ENCODE measurements at regions not wholly inside any gene's neighbourhood (a gene's known extent, or its start where the extent isn't known, plus 50 kb on each side); places are given as distances from the start of the nearest gene placed in this dataset.
"Not testable (repeated sequence)": the region's sequence is repeated elsewhere in the genome, so short reads cannot be mapped to it uniquely, and the experiment has no call there.

- H3K4me1 ChIP-seq (ENCODE audit: control insufficient read depth in 2 of 2, insufficient read depth in 2 of 2, low read length in 2 of 2); H3K9me3 ChIP-seq (ENCODE audit: control insufficient read depth in 2 of 3, low read length in 3 of 3); H3K4me1 Mint-ChIP-seq; H3K4me3 Mint-ChIP-seq; H3K27me3 Mint-ChIP-seq; POLR2A ChIA-PET; H3K36me3 ChIP-seq (ENCODE audit: control insufficient read depth in 2 of 3, insufficient read depth in 3 of 3, low read length in 3 of 3); H3K9me3 Mint-ChIP-seq; H3K27me3 ChIP-seq (ENCODE audit: control insufficient read depth in 2 of 2, insufficient read depth in 2 of 2, low read length in 2 of 2); H3K27ac Mint-ChIP-seq; H3K4me3 ChIP-seq (ENCODE audit: low read length); ATAC-seq; CTCF ChIA-PET; H3K27ac ChIP-seq (ENCODE audit: low read depth, low read length); H3K36me3 Mint-ChIP-seq; DNase-seq; intact Hi-C loops (cut with micrococcal nuclease): not testable (repeated sequence)
These were observed 340.0 kb downstream of the ANAPC1 start for GRCh38 chr2:111544006-111544405.

- H3K36me3 ChIP-seq (ENCODE audit: control insufficient read depth in 2 of 3, insufficient read depth in 3 of 3, low read length in 3 of 3); H3K4me3 ChIP-seq (ENCODE audit: low read length); DNase-seq; H3K36me3 Mint-ChIP-seq; POLR2A ChIA-PET; H3K27me3 Mint-ChIP-seq; H3K4me1 Mint-ChIP-seq; CTCF ChIA-PET; H3K9me3 ChIP-seq (ENCODE audit: control insufficient read depth in 2 of 3, low read length in 3 of 3); H3K27me3 ChIP-seq (ENCODE audit: control insufficient read depth in 2 of 2, insufficient read depth in 2 of 2, low read length in 2 of 2); H3K4me1 ChIP-seq (ENCODE audit: control insufficient read depth in 2 of 2, insufficient read depth in 2 of 2, low read length in 2 of 2); H3K4me3 Mint-ChIP-seq; H3K27ac ChIP-seq (ENCODE audit: low read depth, low read length); intact Hi-C loops (cut with micrococcal nuclease); ATAC-seq; H3K27ac Mint-ChIP-seq; H3K9me3 Mint-ChIP-seq: not testable (repeated sequence)
These were observed 338.1 kb downstream of the ANAPC1 start for GRCh38 chr2:111545723-111546431.

- CTCF ChIA-PET; H3K27ac Mint-ChIP-seq; DNase-seq; H3K27ac ChIP-seq (ENCODE audit: low read depth, low read length); H3K27me3 Mint-ChIP-seq; intact Hi-C loops (cut with micrococcal nuclease); H3K4me1 ChIP-seq (ENCODE audit: control insufficient read depth in 2 of 2, insufficient read depth in 2 of 2, low read length in 2 of 2); H3K9me3 ChIP-seq (ENCODE audit: control insufficient read depth in 2 of 3, low read length in 3 of 3); H3K4me3 ChIP-seq (ENCODE audit: low read length); H3K36me3 Mint-ChIP-seq; H3K9me3 Mint-ChIP-seq; POLR2A ChIA-PET; H3K27me3 ChIP-seq (ENCODE audit: control insufficient read depth in 2 of 2, insufficient read depth in 2 of 2, low read length in 2 of 2); H3K4me1 Mint-ChIP-seq; H3K36me3 ChIP-seq (ENCODE audit: control insufficient read depth in 2 of 3, insufficient read depth in 3 of 3, low read length in 3 of 3); ATAC-seq; H3K4me3 Mint-ChIP-seq: not testable (repeated sequence)
These were observed 337.4 kb downstream of the ANAPC1 start for GRCh38 chr2:111546578-111546977.

GRCh38 chr2:111549174-111549573 is 334.8 kb downstream of the ANAPC1 start:
- intact Hi-C loops (cut with micrococcal nuclease); H3K27ac Mint-ChIP-seq; DNase-seq; CTCF ChIA-PET; POLR2A ChIA-PET; ATAC-seq; H3K27ac ChIP-seq (ENCODE audit: low read depth, low read length); H3K9me3 ChIP-seq (ENCODE audit: control insufficient read depth in 2 of 3, low read length in 3 of 3); H3K27me3 Mint-ChIP-seq; H3K36me3 ChIP-seq (ENCODE audit: control insufficient read depth in 2 of 3, insufficient read depth in 3 of 3, low read length in 3 of 3); H3K27me3 ChIP-seq (ENCODE audit: control insufficient read depth in 2 of 2, insufficient read depth in 2 of 2, low read length in 2 of 2); H3K36me3 Mint-ChIP-seq; H3K4me3 Mint-ChIP-seq; H3K4me1 Mint-ChIP-seq; H3K4me3 ChIP-seq (ENCODE audit: low read length); H3K9me3 Mint-ChIP-seq; H3K4me1 ChIP-seq (ENCODE audit: control insufficient read depth in 2 of 2, insufficient read depth in 2 of 2, low read length in 2 of 2): not testable (repeated sequence)

GRCh38 chr2:111551428-111551827 is 332.6 kb downstream of the ANAPC1 start:
- H3K4me1 ChIP-seq (ENCODE audit: control insufficient read depth in 2 of 2, insufficient read depth in 2 of 2, low read length in 2 of 2); ATAC-seq; H3K36me3 ChIP-seq (ENCODE audit: control insufficient read depth in 2 of 3, insufficient read depth in 3 of 3, low read length in 3 of 3); H3K27ac ChIP-seq (ENCODE audit: low read depth, low read length); H3K27me3 Mint-ChIP-seq; DNase-seq; H3K4me3 ChIP-seq (ENCODE audit: low read length); intact Hi-C loops (cut with micrococcal nuclease); H3K9me3 ChIP-seq (ENCODE audit: control insufficient read depth in 2 of 3, low read length in 3 of 3); H3K36me3 Mint-ChIP-seq; H3K27me3 ChIP-seq (ENCODE audit: control insufficient read depth in 2 of 2, insufficient read depth in 2 of 2, low read length in 2 of 2); H3K4me1 Mint-ChIP-seq; CTCF ChIA-PET; H3K4me3 Mint-ChIP-seq; H3K27ac Mint-ChIP-seq; POLR2A ChIA-PET; H3K9me3 Mint-ChIP-seq: not testable (repeated sequence)

- ATAC-seq; H3K36me3 Mint-ChIP-seq; H3K27ac ChIP-seq (ENCODE audit: low read depth, low read length); H3K4me1 Mint-ChIP-seq; CTCF ChIA-PET; H3K27me3 ChIP-seq (ENCODE audit: control insufficient read depth in 2 of 2, insufficient read depth in 2 of 2, low read length in 2 of 2); H3K4me3 ChIP-seq (ENCODE audit: low read length); H3K27me3 Mint-ChIP-seq; H3K9me3 ChIP-seq (ENCODE audit: control insufficient read depth in 2 of 3, low read length in 3 of 3); DNase-seq; POLR2A ChIA-PET; H3K4me1 ChIP-seq (ENCODE audit: control insufficient read depth in 2 of 2, insufficient read depth in 2 of 2, low read length in 2 of 2); H3K27ac Mint-ChIP-seq; intact Hi-C loops (cut with micrococcal nuclease); H3K4me3 Mint-ChIP-seq; H3K36me3 ChIP-seq (ENCODE audit: control insufficient read depth in 2 of 3, insufficient read depth in 3 of 3, low read length in 3 of 3); H3K9me3 Mint-ChIP-seq: not testable (repeated sequence)
These were observed 331.4 kb downstream of the ANAPC1 start for GRCh38 chr2:111552625-111553024.

GRCh38 chr2:111559301-111559700 is 324.7 kb downstream of the ANAPC1 start:
- H3K36me3 Mint-ChIP-seq; H3K4me1 Mint-ChIP-seq; DNase-seq; H3K4me1 ChIP-seq (ENCODE audit: control insufficient read depth in 2 of 2, insufficient read depth in 2 of 2, low read length in 2 of 2); H3K27ac Mint-ChIP-seq; intact Hi-C loops (cut with micrococcal nuclease); H3K4me3 ChIP-seq (ENCODE audit: low read length); H3K36me3 ChIP-seq (ENCODE audit: control insufficient read depth in 2 of 3, insufficient read depth in 3 of 3, low read length in 3 of 3); H3K9me3 Mint-ChIP-seq; H3K27me3 Mint-ChIP-seq; H3K27me3 ChIP-seq (ENCODE audit: control insufficient read depth in 2 of 2, insufficient read depth in 2 of 2, low read length in 2 of 2); ATAC-seq; H3K4me3 Mint-ChIP-seq; H3K9me3 ChIP-seq (ENCODE audit: control insufficient read depth in 2 of 3, low read length in 3 of 3); POLR2A ChIA-PET; CTCF ChIA-PET; H3K27ac ChIP-seq (ENCODE audit: low read depth, low read length): not testable (repeated sequence)
